ENCODE measurements at regions not wholly inside any gene's neighbourhood (a gene's known extent, or its start where the extent isn't known, plus 50 kb on each side); places are given as distances from the start of the nearest gene placed in this dataset.
"Not testable (repeated sequence)": the region's sequence is repeated elsewhere in the genome, so short reads cannot be mapped to it uniquely, and the experiment has no call there.

DNA sequence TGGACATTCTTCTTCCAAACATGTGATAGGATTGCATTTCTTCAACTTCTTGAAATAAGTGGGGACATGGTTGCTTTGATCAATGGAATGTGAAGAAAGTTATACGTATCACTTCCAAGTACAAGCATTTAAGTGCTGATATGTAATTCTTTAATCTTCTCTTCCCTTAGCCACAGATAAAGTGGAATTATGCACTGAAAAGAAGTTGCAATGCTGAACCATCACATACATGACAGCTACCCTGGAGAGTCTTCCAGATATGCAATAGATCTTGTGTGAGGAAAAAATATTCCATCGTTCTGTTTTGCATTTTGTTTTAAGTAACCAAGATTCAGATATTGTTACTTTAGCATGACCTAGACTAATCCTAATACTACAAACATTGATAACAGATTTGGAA is 674.3 kb downstream of the NSUN3 start:
- no peak for DNase-seq

- no peak for DNase-seq
Observed at GRCh38 chr3:94739420-94739819, 676.6 kb downstream of the NSUN3 start.

DNA sequence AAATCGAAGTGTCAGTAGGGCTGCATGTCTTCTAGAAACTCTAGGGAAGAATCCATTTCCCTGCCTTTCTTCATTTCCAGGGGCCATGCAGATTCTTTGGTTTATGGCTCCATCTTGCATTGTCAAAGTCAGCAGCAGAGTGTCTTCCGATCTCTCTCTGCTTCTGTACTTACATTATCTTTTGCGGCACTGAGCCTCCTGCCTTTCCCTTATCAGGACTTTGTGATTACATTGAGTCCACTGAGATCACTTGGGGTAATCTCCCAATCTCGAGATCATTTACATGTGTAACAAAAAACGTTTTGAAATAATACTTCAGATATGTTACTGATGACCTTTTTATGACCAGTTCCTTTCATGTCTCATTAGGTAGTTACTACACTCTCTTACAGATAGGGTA is 695.9 kb downstream of the NSUN3 start:
- DNase-seq = no peak

DNA sequence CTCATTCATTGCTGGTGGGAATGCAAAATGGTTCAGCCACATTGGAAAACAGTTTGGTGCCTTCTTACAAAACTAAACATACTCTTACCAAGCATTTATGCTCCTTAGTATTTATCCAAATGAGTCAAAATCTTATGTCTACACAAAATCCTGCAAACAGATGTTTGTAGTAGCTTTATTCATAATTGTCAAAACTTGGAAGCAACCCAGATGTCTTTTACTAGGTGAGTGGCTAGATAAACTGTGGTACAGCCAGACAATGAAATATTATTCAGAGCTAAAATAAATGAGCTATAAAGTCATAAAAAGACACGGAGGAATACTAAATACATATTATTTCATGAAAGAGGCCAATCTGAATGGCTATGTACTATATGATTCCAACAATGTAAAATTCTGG is 709.5 kb downstream of the NSUN3 start:
- no peak for DNase-seq

DNA sequence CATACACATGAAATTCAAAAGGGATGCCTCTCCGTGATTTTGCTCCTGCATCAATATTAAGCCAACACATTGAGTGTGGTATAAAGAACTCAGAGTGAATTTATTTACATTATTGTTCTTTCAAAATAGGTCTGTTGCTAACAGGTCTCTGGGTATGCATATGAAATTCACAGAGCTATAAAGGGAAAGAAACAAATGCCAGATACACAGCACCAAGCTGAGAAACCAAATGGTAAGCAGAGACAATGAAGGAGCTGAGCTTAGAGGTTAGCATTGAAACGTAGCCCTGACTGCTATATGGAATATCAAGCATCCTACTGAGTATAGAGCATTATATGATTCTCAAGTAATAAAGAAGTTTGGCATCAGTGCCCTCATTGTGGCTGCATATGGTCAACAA is 712.9 kb downstream of the NSUN3 start:
- no peak for DNase-seq

DNA sequence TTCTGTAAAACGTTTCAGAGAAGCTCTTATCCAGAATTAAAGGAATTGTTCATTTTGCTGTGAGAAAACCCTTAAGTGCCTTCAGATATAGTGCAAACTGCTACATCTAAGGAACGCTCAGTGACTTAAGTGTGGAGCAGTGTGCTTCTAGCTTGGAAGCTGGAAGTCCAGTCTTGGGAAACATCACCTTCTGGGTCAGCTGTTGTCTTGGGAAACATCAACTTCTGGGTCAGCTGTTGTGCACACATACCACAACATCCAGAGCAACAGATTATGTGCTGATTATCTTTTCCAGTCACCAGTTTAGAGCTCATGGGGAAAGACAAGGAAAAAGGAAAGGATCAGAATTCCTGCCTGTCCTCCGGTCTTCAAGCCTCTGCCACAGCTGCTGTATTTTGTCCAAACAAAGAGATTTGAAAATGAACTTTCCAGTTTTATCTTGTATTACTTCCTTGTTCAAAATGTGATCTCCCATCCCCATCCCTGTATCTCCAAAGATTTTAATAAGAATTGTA is 713.6 kb downstream of the NSUN3 start:
- DNase-seq = no peak

DNA sequence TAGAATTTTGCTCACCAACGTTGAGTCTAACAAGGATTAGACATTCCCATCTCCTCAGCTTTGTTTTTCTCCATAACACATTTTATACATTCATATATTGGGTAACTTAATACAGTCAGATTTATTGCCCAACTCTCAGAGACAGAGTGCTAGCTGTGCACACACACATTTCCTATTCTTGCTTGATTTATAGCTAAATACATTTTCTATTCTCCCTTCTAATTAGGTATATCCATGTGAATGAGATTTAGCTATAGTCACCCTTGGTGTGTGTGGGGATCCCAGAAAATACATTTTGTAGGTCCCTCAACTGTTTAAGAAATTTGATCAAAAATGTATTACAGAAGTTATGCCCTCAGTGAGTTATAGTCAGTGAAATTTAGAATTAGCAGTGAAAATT is 715.4 kb downstream of the NSUN3 start:
- DNase-seq = no peak

DNA sequence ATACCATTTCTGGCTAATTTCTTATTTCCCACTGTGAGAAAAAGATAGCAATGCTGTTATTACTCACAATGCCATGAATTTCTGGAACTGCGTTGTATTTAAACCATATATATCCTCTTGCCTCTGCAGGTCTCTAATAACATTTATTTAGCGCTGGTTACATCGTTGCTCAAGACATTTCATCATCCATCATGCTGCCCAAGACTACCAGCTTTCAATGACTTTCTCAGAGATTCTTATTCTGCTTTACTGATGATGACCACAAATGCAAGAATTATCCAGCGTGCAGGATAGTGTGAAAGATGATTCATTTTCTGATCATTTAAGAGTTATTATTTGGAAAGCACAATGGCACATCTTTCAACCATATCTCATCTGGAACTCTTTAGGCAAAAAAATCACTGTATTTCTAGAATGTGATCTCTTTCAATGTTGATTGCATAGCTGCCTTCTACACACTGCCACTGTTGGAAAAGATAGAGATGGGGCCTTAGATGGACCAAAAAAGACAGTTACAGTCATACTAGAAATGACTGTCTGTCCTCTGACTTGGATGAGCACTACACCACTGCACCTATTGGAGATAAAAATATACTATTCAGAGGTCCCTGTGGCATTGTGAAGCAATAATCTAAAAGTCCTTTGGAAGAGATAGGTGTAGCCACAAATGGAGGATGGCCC is 716.1 kb downstream of the NSUN3 start:
- DNase-seq = no peak

DNA sequence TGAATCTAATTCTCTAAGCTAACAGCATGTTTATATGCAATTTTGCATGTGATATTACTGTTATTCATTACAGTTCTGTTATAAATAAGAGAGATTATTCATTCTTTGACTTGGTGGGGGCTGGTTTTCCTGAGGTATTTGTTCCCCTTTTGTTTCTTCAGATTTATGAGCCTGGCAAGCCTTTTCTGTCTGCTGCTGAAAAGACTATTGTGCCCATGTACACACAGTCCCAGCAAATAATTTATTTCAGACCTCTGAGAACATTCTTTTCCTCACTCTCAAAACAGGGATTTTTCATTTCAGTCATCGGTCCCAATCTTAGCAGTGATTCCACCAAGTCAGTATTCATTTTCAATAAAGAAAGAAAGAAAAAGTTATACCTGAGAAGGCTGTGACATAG is 716.8 kb downstream of the NSUN3 start:
- no peak for DNase-seq

- no peak for DNase-seq
Observed at GRCh38 chr3:94784274-94784673, 721.4 kb downstream of the NSUN3 start.

- DNase-seq = no peak
Observed at GRCh38 chr3:94787066-94787465, 724.2 kb downstream of the NSUN3 start.

DNA sequence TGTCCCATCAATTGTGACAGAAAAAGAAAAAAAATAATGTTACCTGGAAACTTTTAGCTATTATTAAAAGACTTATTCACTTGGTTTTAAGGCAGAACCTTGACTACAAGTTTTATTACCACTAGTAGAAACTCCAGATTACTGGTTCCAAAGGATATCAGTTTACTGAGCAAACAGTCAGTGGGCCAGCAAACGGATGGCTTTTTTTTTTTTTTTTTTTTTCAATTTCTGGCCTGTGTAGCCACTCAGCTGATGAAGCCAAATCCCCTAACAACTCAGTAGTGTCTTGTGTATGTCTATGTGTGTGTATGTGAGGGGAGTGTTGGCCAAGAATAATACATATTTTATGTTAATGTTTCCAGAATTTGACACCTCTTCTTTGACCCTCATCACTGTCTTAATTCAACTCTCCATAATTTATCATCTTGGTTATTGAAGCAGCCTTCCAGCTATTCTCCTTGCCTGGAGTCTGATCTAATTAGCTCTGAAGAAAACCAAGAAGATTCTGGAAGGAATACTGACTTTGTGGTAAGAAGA is 724.9 kb downstream of the NSUN3 start:
- peak in 1 of 2 experiments; percentile 14 for DNase-seq

DNA sequence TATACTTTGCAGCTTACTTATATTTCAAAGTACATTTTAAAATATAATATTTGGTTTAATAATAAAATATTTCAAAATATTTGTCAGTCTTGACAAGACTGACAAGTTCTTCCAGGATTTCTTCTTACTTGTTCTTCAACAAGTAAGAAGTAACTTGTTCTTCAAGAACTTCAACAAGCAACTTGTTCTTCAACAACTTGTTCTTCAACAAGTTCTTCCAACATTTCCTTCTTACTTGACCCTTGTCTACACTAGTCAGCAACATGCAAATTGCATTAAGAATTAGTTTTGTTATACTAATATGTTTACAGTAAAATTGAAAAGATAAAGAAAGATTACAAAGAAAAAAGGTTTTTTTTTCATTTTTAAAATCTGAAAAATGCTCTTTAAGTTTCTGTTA is 731.7 kb downstream of the NSUN3 start:
- DNase-seq = no peak

DNA sequence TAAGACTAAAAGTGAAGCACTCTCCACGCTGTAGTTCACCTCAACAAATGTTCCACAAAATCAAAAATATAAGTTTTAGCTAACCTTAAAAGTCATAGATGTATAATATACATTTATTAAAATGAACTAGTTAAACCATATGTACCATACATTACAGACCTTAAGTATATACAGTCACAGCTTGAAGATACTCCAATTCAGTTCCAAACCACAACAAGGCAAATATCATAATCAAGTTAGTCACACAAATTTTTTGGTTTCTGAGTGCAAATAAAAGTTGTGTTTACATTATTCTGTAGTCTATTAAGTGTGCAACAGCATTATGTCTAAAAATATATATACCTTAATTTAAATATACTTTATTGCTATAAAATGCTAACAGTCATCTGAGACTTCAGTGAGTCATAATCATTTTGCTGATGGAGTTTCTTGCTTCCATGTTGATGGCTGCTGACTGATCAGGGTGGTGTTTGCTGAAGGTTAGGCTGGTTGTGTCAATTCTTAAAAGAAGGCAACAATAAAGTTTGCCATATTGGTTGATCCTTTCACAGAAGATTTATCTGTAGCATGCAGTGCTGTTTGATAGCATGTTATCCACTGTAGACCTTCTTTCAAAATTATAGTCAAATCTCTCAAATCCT is 736.7 kb downstream of the NSUN3 start:
- DNase-seq = no peak

DNA sequence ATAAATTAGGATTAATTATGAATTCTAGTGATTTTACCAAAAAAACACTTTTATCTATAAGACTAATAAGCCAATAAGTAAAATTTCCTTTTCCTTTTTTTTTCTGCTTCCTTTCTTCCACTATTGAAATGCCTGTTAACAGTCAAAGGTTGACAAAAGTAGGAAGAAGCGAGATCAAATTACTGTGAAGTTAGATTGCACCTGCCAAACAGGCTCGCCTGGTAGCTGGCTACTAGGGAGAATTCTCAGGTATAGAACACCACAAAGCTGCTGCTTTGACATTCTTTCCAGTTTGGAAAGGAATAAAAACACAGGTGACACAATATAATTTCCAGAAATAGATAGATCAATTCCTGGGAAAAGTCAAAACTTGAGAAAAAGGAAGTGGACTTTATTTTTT is 749.0 kb downstream of the NSUN3 start:
- DNase-seq = peak in 1 of 2 experiments; percentile 15

- DNase-seq = no peak
Observed at GRCh38 chr3:94821241-94821640, 758.4 kb downstream of the NSUN3 start.

DNA sequence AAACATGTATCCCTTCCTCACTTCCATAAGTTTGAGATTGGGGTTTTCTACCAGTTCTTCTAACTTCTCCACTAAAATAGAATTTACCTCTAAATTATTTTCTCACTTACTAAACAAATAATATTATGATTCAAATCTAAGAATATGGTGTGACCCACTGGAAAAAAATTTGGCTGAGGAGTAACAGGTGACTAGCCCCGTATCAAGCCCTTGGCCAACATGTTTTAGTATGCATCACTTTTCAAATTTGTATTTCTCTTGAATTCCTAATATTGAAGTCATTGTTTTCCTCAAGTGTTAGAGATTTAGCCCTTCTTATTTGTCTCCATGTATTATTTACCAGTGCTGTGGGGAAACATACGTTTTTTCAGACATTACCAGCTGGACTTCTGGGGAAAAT is 759.4 kb downstream of the NSUN3 start:
- no peak for DNase-seq

DNA sequence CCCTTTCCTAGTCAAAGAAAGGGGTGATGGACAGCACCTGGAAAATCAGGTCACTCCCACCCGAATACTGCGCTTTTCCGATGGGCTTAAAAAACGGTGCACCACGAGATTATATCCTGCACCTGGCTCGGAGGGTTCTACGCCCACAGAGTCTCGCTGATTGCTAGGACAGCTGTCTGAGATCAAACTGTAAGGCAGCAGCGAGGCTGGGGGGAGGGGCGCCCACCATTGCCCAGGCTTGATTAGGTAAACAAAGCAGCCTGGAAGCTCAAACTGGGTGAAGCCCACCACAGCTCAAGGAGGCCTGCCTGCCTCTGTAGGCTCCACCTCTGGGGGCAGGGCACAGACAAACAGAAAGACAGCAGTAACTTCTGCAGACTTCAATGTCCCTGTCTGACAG is 783.4 kb downstream of the NSUN3 start:
- not testable (repeated sequence) for DNase-seq

DNA sequence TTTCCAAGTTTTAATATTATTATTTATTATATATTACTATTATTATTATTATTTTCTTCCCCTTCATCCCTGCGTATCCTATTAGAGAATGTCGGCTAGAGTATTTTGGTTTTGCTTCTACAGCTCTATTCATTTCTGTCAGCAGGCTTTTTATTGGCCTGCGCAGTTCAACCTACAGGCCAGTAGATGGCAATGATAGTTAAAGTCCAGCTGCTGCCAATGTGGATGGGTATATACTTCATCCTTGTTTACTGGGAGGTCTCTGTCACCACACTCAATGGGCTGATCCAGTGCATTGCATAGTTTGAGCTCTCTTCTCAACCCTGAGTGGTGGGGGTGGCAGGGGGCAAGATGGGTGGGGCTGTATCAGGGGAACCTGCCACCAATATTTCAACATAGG is 799.8 kb downstream of the NSUN3 start:
- peak in 1 of 2 experiments; percentile 36 for DNase-seq

GRCh38 chr3:94869059-94869547 is 806.2 kb downstream of the NSUN3 start:
- no peak for DNase-seq

GRCh38 chr3:94873751-94874150 is 810.9 kb downstream of the NSUN3 start:
- DNase-seq = no peak

GRCh38 chr3:94875149-94875548 is 812.3 kb downstream of the NSUN3 start:
- DNase-seq = peak in 1 of 2 experiments; percentile 2

GRCh38 chr3:94887065-94887464 is 824.2 kb downstream of the NSUN3 start:
- no peak for DNase-seq

- no peak for DNase-seq
Observed at GRCh38 chr3:94896994-94897393, 834.1 kb downstream of the NSUN3 start.
